Bronchial epithelial cell (primary cell): ENCODE measurements at regions not wholly inside any gene's neighbourhood (a gene's known extent, or its start where the extent isn't known, plus 50 kb on each side); places are given as distances from the start of the nearest gene placed in this dataset.
"Not testable (repeated sequence)": the region's sequence is repeated elsewhere in the genome, so short reads cannot be mapped to it uniquely, and the experiment has no call there.

ENCODE experiments used
- DNase-seq: peaks from one replicate; pipeline ENCODE4 v3.0.0-alpha.2; 2010; ENCODE audit warnings: low read depth
- FAIRE-seq: peaks from 2 replicates; lab custom pipeline; 2011; peaks lifted over from hg19 to GRCh38; lab: Jason Lieb, UNC
- H3K27me3 ChIP-seq: 2 replicates; pipeline ENCODE4 v1.5.1; 2011; ENCODE audit warnings: low read length; ENCODE audit not compliant: control insufficient read depth, insufficient read depth
- H3K36me3 ChIP-seq: 2 replicates; pipeline ENCODE4 v1.5.1; 2011; ENCODE audit warnings: low read length; ENCODE audit not compliant: control insufficient read depth, insufficient read depth
- H3K4me3 ChIP-seq: 2 replicates; pipeline ENCODE4 v1.5.1; 2011; ENCODE audit warnings: mild to moderate bottlenecking, low read depth, low read length, control low read depth
- TF ChIP-seq, protein P1 (sequence below): IDR thresholded peaks from 2 replicates; pipeline ENCODE4 v1.5.1; 2011; ENCODE audit warnings: mild to moderate bottlenecking, moderate library complexity, low read length, control low read depth, inconsistent platforms; ENCODE audit not compliant: insufficient read depth, severe bottlenecking

GRCh38 chr7:54946764-54947163 is 72.1 kb upstream of the EGFR start:
- no peak overlapping the region for H3K4me3 ChIP-seq
- DNase-seq: peak; percentile 90
- FAIRE-seq: no peak
- H3K36me3 ChIP-seq: no peaks in the 10 kb centered on the region
- TF ChIP-seq, protein P1, sequence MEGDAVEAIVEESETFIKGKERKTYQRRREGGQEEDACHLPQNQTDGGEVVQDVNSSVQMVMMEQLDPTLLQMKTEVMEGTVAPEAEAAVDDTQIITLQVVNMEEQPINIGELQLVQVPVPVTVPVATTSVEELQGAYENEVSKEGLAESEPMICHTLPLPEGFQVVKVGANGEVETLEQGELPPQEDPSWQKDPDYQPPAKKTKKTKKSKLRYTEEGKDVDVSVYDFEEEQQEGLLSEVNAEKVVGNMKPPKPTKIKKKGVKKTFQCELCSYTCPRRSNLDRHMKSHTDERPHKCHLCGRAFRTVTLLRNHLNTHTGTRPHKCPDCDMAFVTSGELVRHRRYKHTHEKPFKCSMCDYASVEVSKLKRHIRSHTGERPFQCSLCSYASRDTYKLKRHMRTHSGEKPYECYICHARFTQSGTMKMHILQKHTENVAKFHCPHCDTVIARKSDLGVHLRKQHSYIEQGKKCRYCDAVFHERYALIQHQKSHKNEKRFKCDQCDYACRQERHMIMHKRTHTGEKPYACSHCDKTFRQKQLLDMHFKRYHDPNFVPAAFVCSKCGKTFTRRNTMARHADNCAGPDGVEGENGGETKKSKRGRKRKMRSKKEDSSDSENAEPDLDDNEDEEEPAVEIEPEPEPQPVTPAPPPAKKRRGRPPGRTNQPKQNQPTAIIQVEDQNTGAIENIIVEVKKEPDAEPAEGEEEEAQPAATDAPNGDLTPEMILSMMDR: no peak
- H3K27me3 ChIP-seq: no peaks in the 10 kb centered on the region

DNA sequence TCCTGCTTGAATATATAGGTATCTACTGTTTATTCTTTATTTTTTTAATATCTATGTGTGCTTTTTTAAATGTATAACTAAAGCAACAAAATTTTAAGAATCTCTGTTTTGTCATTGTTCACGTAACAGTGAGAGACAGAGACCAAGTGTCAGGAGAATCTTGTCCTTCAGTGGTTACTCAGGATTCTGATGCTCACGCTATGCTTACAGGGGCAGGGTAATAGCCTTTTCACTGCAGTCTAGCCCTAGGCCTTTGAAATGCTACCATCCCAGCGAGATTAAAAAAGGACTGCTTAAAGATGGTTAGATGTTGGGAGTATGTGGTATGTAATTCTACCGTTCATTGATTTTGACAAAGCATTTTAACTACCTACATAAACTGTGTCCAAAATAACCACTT is 71.6 kb upstream of the EGFR start:
- no peaks in the 10 kb centered on the region for H3K36me3 ChIP-seq
- FAIRE-seq (no peak), DNase-seq (no peak)
- TF ChIP-seq, protein P1: no peak
- H3K27me3 ChIP-seq: no peaks in the 10 kb centered on the region
- no peak overlapping the region for H3K4me3 ChIP-seq

- not testable (repeated sequence) for FAIRE-seq, H3K36me3 ChIP-seq, DNase-seq, H3K27me3 ChIP-seq, H3K4me3 ChIP-seq
These were observed 69.3 kb upstream of the EGFR start for GRCh38 chr7:54949514-54949913.

GRCh38 chr7:54955296-54955695 is 63.5 kb upstream of the EGFR start:
- FAIRE-seq: no peak
- TF ChIP-seq, protein P1: no peak
- no peaks in the 10 kb centered on the region for H3K27me3 ChIP-seq
- no peak overlapping the region for H3K4me3 ChIP-seq
- DNase-seq: no peak
- no peaks in the 10 kb centered on the region for H3K36me3 ChIP-seq

DNA sequence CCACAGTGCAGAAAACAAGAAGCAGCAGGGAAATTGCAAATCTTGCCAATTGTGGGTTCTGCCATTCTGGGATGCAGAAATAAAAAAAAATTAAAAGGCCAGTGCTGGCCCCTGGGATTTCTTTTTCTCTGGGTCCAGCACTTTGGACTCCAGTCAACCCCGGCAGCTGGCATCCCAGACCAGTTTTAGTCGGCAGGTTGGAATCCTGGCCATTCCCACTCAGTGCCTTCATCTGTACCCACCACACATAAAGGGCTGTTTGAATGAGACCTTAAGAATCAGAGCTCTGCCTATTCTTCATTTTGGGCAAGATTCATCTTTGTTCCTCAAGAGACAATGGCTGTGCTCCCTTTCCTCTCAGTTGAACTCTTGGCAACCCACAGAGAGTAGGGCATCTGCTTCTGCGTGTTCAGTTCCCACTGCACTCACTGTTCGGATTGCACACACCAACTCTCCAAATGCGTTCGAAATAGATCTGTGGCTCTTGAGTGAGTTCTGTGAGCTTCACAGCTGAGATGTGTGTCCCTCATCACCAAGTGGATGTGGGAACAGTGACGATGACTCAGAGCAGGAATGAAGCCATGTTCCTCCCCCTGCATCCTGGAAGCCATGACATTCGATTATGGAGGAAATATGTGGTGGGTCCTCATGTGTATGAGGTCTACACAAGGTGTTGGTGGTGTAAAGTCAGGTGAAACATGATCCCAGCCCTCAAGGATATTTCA is 63.0 kb upstream of the EGFR start:
- Histone ChIP-seq H3K36me3 (no peaks in the 10 kb centered on the region), H3K4me3 (no peak overlapping the region), H3K27me3 (no peaks in the 10 kb centered on the region)
- DNase-seq (no peak), FAIRE-seq (peak; percentile 47)
- TF ChIP-seq, protein P1: no peak

- no peak for DNase-seq
- TF ChIP-seq, protein P1: no peak
- FAIRE-seq: no peak
- Histone ChIP-seq H3K36me3 (no peaks in the 10 kb centered on the region), H3K27me3 (no peaks in the 10 kb centered on the region), H3K4me3 (no peak overlapping the region)
These were observed 62.0 kb upstream of the EGFR start for GRCh38 chr7:54956865-54957264.
